HEK293 (cell line): ENCODE measurements at regions not wholly inside any gene's neighbourhood (a gene's known extent, or its start where the extent isn't known, plus 50 kb on each side); places are given as distances from the start of the nearest gene placed in this dataset.

Experiments
- CTCF ChIA-PET: fragments of 350-600 bp; formaldehyde crosslinking; extraction: SDS; loops from one replicate; lab custom pipeline; 2021; ENCODE audit warnings: antibody characterized with exemption; lab: Yijun Ruan, JAX
- POLR2A ChIA-PET: fragments of 300-600 bp; formaldehyde crosslinking; extraction: SDS; loops from one replicate; lab custom pipeline; 2020; ENCODE audit warnings: antibody characterized with exemption, inconsistent platforms; lab: Yijun Ruan, JAX
- H3K27ac ChIP-seq: fragments of 200-500 bp; sonication (Bioruptor generic); 2 replicates; pipeline ENCODE4 v1.5.1; 2014; ENCODE audit warnings: low read depth, low read length, control low read depth, inconsistent platforms; ENCODE audit errors: extremely low read depth
- H3K36me3 ChIP-seq, 2 experiments: fragments of 200-500 bp in 1 of 2; sonication (Bioruptor generic) in 1 of 2; 1 replicate in 1 of 2; 2 replicates in 1 of 2; pipeline ENCODE4 v1.5.1; 2014 to 2017; ENCODE audit warnings: inconsistent platforms in 2 of 2, low read length in 2 of 2; ENCODE audit not compliant: control insufficient read depth in 2 of 2, insufficient read depth in 1 of 2
- H3K4me1 ChIP-seq: fragments of 200-500 bp; sonication (Bioruptor generic); 2 replicates; pipeline ENCODE4 v1.5.1; 2014; ENCODE audit warnings: mild to moderate bottlenecking, low read length, inconsistent platforms; ENCODE audit not compliant: control insufficient read depth, insufficient read depth
- H3K4me3 ChIP-seq: 2 replicates; pipeline ENCODE4 v1.5.1; 2011; ENCODE audit warnings: low read depth, mild to moderate bottlenecking, control low read depth, low read length, moderate library complexity
- H3K9me3 ChIP-seq: fragments of 200-500 bp; sonication (Bioruptor generic); 2 replicates; pipeline ENCODE4 v1.5.1; 2014; ENCODE audit warnings: low read depth, low read length, inconsistent platforms; ENCODE audit not compliant: control insufficient read depth, insufficient read depth
- GFI1B ChIP-seq: fragments of 450-650 bp; formaldehyde crosslinking; IDR thresholded peaks from 2 replicates; pipeline ENCODE4 v1.5.1; 2016; ENCODE audit warnings: missing biosample characterization, missing genetic modification characterization
- HOXD13 ChIP-seq: sonication (generic); formaldehyde crosslinking; IDR thresholded peaks from 2 replicates; pipeline ENCODE4 v1.8.0; 2022; ENCODE audit warnings: missing genetic modification reagents, borderline replicate concordance
- PRDM4 ChIP-seq: fragments of 450-650 bp; formaldehyde crosslinking; IDR thresholded peaks from 2 replicates; pipeline ENCODE4 v1.5.1; 2017; ENCODE audit warnings: missing biosample characterization, missing genetic modification characterization
- WT1 ChIP-seq: fragments of 450-650 bp; formaldehyde crosslinking; IDR thresholded peaks from 2 replicates; pipeline ENCODE4 v1.5.1; 2016; ENCODE audit warnings: missing biosample characterization, missing genetic modification characterization
- YY2 ChIP-seq: fragments of 450-650 bp; formaldehyde crosslinking; IDR thresholded peaks from 2 replicates; pipeline ENCODE4 v1.5.1; 2016; ENCODE audit warnings: missing biosample characterization, missing genetic modification characterization
- ZBTB10 ChIP-seq: fragments of 450-650 bp; formaldehyde crosslinking; IDR thresholded peaks from 2 replicates; pipeline ENCODE4 v1.5.1; 2016; ENCODE audit warnings: missing biosample characterization, missing genetic modification characterization
- ZBTB48 ChIP-seq: fragments of 450-650 bp; formaldehyde crosslinking; IDR thresholded peaks from 2 replicates; pipeline ENCODE4 v1.5.1; 2016; ENCODE audit warnings: missing biosample characterization, missing genetic modification characterization
- ZFHX2 ChIP-seq: fragments of 450-650 bp; formaldehyde crosslinking; conservative IDR thresholded peaks from 2 replicates; pipeline ENCODE4 v1.5.1; 2016; ENCODE audit warnings: missing biosample characterization, missing genetic modification characterization
- ZNF280D ChIP-seq: fragments of 450-650 bp; formaldehyde crosslinking; IDR thresholded peaks from 2 replicates; pipeline ENCODE4 v1.5.1; 2016; ENCODE audit warnings: missing biosample characterization, missing genetic modification characterization
- ZNF302 ChIP-seq: fragments of 450-650 bp; formaldehyde crosslinking; IDR thresholded peaks from 2 replicates; pipeline ENCODE4 v1.5.1; 2016; ENCODE audit warnings: missing biosample characterization, missing genetic modification characterization, low read depth
- ZNF350 ChIP-seq: fragments of 450-650 bp; formaldehyde crosslinking; IDR thresholded peaks from 2 replicates; pipeline ENCODE4 v1.5.0; 2017; ENCODE audit warnings: missing biosample characterization, mild to moderate bottlenecking, missing genetic modification characterization
- ZNF362 ChIP-seq: fragments of 450-650 bp; formaldehyde crosslinking; IDR thresholded peaks from 2 replicates; pipeline ENCODE4 v1.5.1; 2016; ENCODE audit warnings: missing biosample characterization, missing genetic modification characterization
- ZNF366 ChIP-seq: fragments of 450-650 bp; formaldehyde crosslinking; conservative IDR thresholded peaks from 2 replicates; pipeline ENCODE4 v1.5.1; 2016; ENCODE audit warnings: missing biosample characterization, missing genetic modification characterization
- ZNF514 ChIP-seq: fragments of 450-650 bp; formaldehyde crosslinking; IDR thresholded peaks from 2 replicates; pipeline ENCODE4 v1.5.1; 2016; ENCODE audit warnings: missing biosample characterization, missing genetic modification characterization
- ZNF521 ChIP-seq: fragments of 450-650 bp; formaldehyde crosslinking; IDR thresholded peaks from 2 replicates; pipeline ENCODE4 v1.5.1; 2017; ENCODE audit warnings: missing biosample characterization, mild to moderate bottlenecking, missing genetic modification characterization
- ZNF544 ChIP-seq: fragments of 450-650 bp; formaldehyde crosslinking; IDR thresholded peaks from 2 replicates; pipeline ENCODE4 v1.5.0; 2017; ENCODE audit warnings: missing biosample characterization, missing genetic modification characterization
- ZNF626 ChIP-seq: fragments of 450-650 bp; sonication (Bioruptor Pico); formaldehyde crosslinking; IDR thresholded peaks from 2 replicates; pipeline ENCODE4 v1.5.1; 2018; ENCODE audit warnings: missing biosample characterization, missing genetic modification characterization, inconsistent platforms
- ZNF677 ChIP-seq: fragments of 450-650 bp; IDR thresholded peaks from 2 replicates; pipeline ENCODE4 v1.5.0; 2018; ENCODE audit warnings: missing biosample characterization, mild to moderate bottlenecking, missing genetic modification characterization, moderate library complexity
- ZNF76 ChIP-seq: fragments of 450-650 bp; formaldehyde crosslinking; IDR thresholded peaks from 2 replicates; pipeline ENCODE4; 2016; ENCODE audit warnings: low read depth, missing biosample characterization, missing genetic modification characterization, borderline replicate concordance
- TF ChIP-seq, protein P1 (sequence below): fragments of 450-650 bp; formaldehyde crosslinking; IDR thresholded peaks from 2 replicates; pipeline ENCODE4 v1.5.1; 2016; ENCODE audit warnings: missing biosample characterization, missing genetic modification characterization
- TF ChIP-seq, protein P2 (sequence below): fragments of 450-650 bp; formaldehyde crosslinking; IDR thresholded peaks from 2 replicates; pipeline ENCODE4 v1.5.1; 2016; ENCODE audit warnings: missing biosample characterization, missing genetic modification characterization

DNA sequence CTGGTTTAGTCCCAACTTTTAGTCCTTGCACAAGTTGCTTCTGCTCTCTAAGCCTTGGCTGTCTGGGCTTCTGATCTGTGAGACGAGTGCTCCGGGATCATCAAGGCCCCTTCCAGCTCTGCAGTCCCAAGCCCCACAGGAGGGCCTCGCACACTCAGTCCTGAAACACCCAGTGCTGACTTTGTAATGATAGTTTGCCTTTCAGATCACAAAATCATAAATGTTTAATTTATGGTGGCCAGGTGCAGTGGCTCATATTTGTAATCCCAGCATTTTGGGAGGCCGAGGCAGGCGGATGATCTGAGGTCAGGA lies 95.9 kb upstream of the SLC25A48 start:
- Histone ChIP-seq H3K4me1 (no peaks in the 10 kb centered on the region), H3K4me3 (no peak overlapping the region), H3K36me3 (no peaks in the 10 kb centered on the region), H3K27ac (no peak overlapping the region), H3K9me3 (no peaks in the 10 kb centered on the region)
- CTCF ChIA-PET: interaction anchor here (0.9 to 1.1 kb wide), 3 partner anchors 9 to 344 kb away, joined by 3 to 4 read pairs (median 3); no protein-coding TSS in a partner anchor
- POLR2A ChIA-PET: no interaction called here
- TF ChIP-seq ZNF521 (tag by site-specific recombination): no peak
- TF ChIP-seq ZNF514 (tag by site-specific recombination): no peak
- TF ChIP-seq YY2 (tag by site-specific recombination): no peak
- TF ChIP-seq ZNF362 (tag by site-specific recombination): no peak
- TF ChIP-seq ZBTB48 (tag by site-specific recombination): no peak
- TF ChIP-seq ZBTB10 (tag by site-specific recombination): no peak
- TF ChIP-seq ZNF350: no peak
- TF ChIP-seq, protein P1, sequence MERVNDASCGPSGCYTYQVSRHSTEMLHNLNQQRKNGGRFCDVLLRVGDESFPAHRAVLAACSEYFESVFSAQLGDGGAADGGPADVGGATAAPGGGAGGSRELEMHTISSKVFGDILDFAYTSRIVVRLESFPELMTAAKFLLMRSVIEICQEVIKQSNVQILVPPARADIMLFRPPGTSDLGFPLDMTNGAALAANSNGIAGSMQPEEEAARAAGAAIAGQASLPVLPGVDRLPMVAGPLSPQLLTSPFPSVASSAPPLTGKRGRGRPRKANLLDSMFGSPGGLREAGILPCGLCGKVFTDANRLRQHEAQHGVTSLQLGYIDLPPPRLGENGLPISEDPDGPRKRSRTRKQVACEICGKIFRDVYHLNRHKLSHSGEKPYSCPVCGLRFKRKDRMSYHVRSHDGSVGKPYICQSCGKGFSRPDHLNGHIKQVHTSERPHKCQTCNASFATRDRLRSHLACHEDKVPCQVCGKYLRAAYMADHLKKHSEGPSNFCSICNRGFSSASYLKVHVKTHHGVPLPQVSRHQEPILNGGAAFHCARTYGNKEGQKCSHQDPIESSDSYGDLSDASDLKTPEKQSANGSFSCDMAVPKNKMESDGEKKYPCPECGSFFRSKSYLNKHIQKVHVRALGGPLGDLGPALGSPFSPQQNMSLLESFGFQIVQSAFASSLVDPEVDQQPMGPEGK: no peak
- no peak for TF ChIP-seq ZNF626 (tag by site-specific recombination)
- TF ChIP-seq ZNF544 (tag by site-specific recombination): no peak

- POLR2A ChIA-PET: no interaction called here
- Histone ChIP-seq H3K27ac (no peak overlapping the region), H3K36me3 (no peaks in the 10 kb centered on the region), H3K9me3 (no peaks in the 10 kb centered on the region), H3K4me3 (no peak overlapping the region), H3K4me1 (no peaks in the 10 kb centered on the region)
- CTCF ChIA-PET: interaction anchor here (0.9 to 1.1 kb wide), 3 partner anchors 8 to 344 kb away, joined by 3 to 4 read pairs (median 3); no protein-coding TSS in a partner anchor
- TF ChIP-seq ZNF677 (tag by site-specific recombination): no peak
- no peak for TF ChIP-seq WT1 (tag by site-specific recombination)
- no peak for TF ChIP-seq ZFHX2 (tag by site-specific recombination)
- TF ChIP-seq GFI1B (tag by site-specific recombination): no peak
- TF ChIP-seq ZNF76 (tag by site-specific recombination): no peak
- TF ChIP-seq ZNF280D: no peak
- TF ChIP-seq, protein P2, sequence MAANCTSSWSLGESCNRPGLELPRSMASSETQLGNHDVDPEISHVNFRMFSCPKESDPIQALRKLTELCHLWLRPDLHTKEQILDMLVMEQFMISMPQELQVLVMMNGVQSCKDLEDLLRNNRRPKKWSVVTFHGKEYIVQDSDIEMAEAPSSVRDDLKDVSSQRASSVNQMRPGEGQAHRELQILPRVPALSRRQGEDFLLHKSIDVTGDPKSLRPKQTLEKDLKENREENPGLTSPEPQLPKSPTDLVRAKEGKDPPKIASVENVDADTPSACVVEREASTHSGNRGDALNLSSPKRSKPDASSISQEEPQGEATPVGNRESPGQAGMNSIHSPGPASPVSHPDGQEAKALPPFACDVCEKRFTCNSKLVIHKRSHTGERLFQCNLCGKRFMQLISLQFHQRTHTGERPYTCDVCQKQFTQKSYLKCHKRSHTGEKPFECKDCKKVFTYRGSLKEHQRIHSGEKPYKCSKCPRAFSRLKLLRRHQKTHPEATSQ: no peak
- no peak for TF ChIP-seq ZNF302 (tag by site-specific recombination)
- no peak for TF ChIP-seq ZNF366 (tag by site-specific recombination)
- no peak for TF ChIP-seq HOXD13 (CRISPR knock-in tag)
- no peak for TF ChIP-seq PRDM4 (tag by site-specific recombination)
These were observed 96.5 kb upstream of the SLC25A48 start for GRCh38 chr5:135737701-135738563.
